ENCODE measurements at regions not wholly inside any gene's neighbourhood (a gene's known extent, or its start where the extent isn't known, plus 50 kb on each side); places are given as distances from the start of the nearest gene placed in this dataset.

GRCh38 chr15:62793752-62794144 lies 248.8 kb upstream of the TPM1 start:
- no peak overlapping the region for H3K4me3 ChIP-seq
- no peaks in the 10 kb centered on the region for H3K27me3 ChIP-seq
- TF ChIP-seq CTCF (IDR thresholded peaks at IDR 0.05), result no peak
- H3K27ac ChIP-seq, result no peak overlapping the region
- H3K4me1 ChIP-seq, result no peaks in the 10 kb centered on the region
- intact Hi-C loops (cut with DNase I), result no loop called here
- no peaks in the 10 kb centered on the region for H3K9me3 ChIP-seq
- H3K36me3 ChIP-seq, result peaks cover 23 to 53% of the 10 kb centered on the region in 2 donors
- DNase-seq (ENCODE audit: low spot score in 2 of 2), result no peak

GRCh38 chr15:62795171-62795570 lies 247.4 kb upstream of the TPM1 start:
- intact Hi-C loops (cut with DNase I), result no loop called here
- H3K9me3 ChIP-seq, result no peaks in the 10 kb centered on the region
- DNase-seq (ENCODE audit: low spot score in 2 of 2), result no peak
- no peaks in the 10 kb centered on the region for H3K27me3 ChIP-seq
- no peaks in the 10 kb centered on the region for H3K4me1 ChIP-seq
- H3K27ac ChIP-seq, result no peak overlapping the region
- no peak for TF ChIP-seq CTCF (IDR thresholded peaks at IDR 0.05)
- peaks cover 23 to 60% of the 10 kb centered on the region in 2 donors for H3K36me3 ChIP-seq
- no peak overlapping the region for H3K4me3 ChIP-seq

- H3K27me3 ChIP-seq, result no peaks in the 10 kb centered on the region
- H3K36me3 ChIP-seq, result peaks cover 32 to 69% of the 10 kb centered on the region in 2 donors
- no peaks in the 10 kb centered on the region for H3K4me1 ChIP-seq
- no peak for DNase-seq (ENCODE audit: low spot score in 2 of 2)
- intact Hi-C loops (cut with DNase I), result no loop called here
- TF ChIP-seq CTCF (IDR thresholded peaks at IDR 0.05), result no peak
- no peak overlapping the region for H3K27ac ChIP-seq
- no peak overlapping the region for H3K4me3 ChIP-seq
- no peaks in the 10 kb centered on the region for H3K9me3 ChIP-seq
These were observed 246.5 kb upstream of the TPM1 start for GRCh38 chr15:62795700-62796695.

- intact Hi-C loops (cut with DNase I), result no loop called here
- no peaks in the 10 kb centered on the region for H3K27me3 ChIP-seq
- peaks cover 37 to 79% of the 10 kb centered on the region in 2 donors for H3K36me3 ChIP-seq
- H3K4me1 ChIP-seq, result no peaks in the 10 kb centered on the region
- H3K27ac ChIP-seq, result no peak overlapping the region
- no peak for TF ChIP-seq CTCF (IDR thresholded peaks at IDR 0.05)
- DNase-seq (ENCODE audit: low spot score in 2 of 2), result no peak
- no peaks in the 10 kb centered on the region for H3K9me3 ChIP-seq
- no peak overlapping the region for H3K4me3 ChIP-seq
These were observed 245.4 kb upstream of the TPM1 start for GRCh38 chr15:62797171-62797570.

GRCh38 chr15:62798536-62798935 lies 244.0 kb upstream of the TPM1 start:
- Histone ChIP-seq H3K27ac (no peak overlapping the region), H3K4me1 (no peaks in the 10 kb centered on the region), H3K27me3 (no peaks in the 10 kb centered on the region), H3K36me3 (peaks cover 34 to 80% of the 10 kb centered on the region in 2 donors), H3K4me3 (no peak overlapping the region), H3K9me3 (no peaks in the 10 kb centered on the region)
- TF ChIP-seq CTCF (IDR thresholded peaks at IDR 0.05), result no peak
- intact Hi-C loops (cut with DNase I), result no loop called here
- no peak for DNase-seq (ENCODE audit: low spot score in 2 of 2)

All from ascending aorta (tissue), 2 donors.